HG02610 (cell line): ENCODE measurements at regions not wholly inside any gene's neighbourhood (a gene's known extent, or its start where the extent isn't known, plus 50 kb on each side); places are given as distances from the start of the nearest gene placed in this dataset.
"Not testable (repeated sequence)": the region's sequence is repeated elsewhere in the genome, so short reads cannot be mapped to it uniquely, and the experiment has no call there.

Experiments used
- ATAC-seq: cut with Tn5 transposase; IDR thresholded peaks from one replicate; pipeline ENCODE4 v1.9.1; 2021; ENCODE audit warnings: mild to moderate bottlenecking, moderate library complexity; ENCODE audit not compliant: unreplicated experiment

GRCh38 chr11:130550150-130550549 lies 101.7 kb downstream of the ADAMTS15 start:
- ATAC-seq: no peak

- no peak for ATAC-seq
These were observed 102.5 kb downstream of the ADAMTS15 start for GRCh38 chr11:130550984-130551383.

DNA sequence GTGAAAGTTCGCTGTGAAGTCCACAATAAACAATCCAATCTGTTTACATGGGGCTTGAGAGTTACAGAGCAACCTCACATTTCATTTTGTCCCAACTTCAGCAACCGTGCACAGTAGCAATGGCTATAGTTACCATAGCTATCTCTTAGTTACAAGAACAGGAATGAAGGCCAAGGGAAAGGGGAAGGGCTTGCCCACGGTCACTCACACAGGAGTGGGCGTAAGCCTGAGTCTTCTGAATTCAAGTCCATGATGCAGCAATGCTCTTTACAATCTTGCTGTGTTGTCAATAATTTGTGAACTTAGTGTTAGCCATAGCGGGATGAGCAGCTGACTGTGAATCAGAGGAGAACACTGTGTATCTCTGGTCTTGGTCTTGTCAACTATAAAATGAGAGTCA lies 102.9 kb downstream of the ADAMTS15 start:
- no peak for ATAC-seq

- ATAC-seq: no peak
These were observed 104.9 kb downstream of the ADAMTS15 start for GRCh38 chr11:130553306-130553705.

GRCh38 chr11:130554241-130555055 lies 106.0 kb downstream of the ADAMTS15 start:
- ATAC-seq: no peak

DNA sequence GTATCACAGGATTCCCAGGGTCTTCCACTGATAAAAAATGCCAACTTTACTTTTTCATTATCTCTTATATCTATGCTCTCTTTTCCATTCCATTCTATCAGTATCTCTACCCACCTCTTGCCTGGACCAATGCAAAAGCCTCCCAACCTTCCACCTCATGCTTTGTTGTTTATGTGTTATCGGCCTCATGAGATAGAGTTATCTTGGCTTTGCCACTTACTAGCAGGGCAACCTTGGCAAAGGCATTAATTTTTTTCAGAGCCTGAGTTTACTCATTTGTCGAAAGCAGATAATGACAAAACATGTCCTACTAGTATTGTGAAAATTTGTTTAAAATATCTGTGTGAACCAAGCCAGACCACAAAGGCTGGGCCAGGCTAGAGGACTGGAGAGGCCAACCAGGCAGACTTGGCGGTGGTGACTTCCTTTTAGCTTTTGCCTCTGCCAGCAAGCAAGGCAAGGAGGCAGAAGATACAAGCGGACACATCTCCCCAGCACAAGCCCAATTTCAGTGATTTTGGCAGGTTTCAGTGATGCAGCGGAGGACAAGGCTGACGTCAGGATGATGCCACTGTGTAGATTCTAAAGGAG lies 106.9 kb downstream of the ADAMTS15 start:
- no peak for ATAC-seq

DNA sequence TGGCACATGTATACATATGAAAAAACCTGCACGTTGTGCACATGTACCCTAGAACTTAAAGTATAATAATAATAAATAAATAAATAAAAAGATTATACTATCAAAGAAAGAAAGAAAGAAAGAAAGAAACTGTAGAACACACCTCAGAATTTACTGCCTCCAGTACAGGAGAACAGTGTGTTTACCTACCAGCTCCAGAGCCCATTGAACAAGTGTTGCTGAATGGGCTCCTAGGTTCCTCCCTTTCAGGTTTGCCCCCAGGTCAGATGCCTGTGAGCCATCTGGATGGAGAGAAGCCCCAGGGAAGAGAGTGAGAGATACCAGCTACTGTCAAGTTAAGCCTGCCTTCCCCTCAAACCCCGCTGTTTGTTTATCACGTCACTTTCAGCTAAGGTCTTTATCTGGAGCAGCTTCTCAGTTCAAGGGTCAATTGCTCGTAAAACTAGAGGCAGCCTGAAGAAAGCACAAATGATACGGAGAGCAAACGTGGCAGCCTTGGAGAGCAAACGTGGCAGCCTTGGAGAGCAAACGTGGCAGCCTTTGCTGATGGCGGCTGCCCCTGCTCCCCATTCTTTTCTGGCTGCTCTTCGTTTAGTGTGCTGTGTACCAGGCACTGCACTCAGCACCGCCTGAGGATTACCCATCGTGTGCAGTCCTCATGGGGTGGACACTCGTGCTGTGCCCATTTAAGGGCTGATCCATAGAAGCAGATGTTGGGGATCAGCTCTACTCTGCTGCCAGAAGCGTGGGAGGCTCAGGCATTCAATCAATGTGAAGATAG lies 111.7 kb downstream of the ADAMTS15 start:
- no peak for ATAC-seq

GRCh38 chr11:130560781-130561109 lies 112.3 kb downstream of the ADAMTS15 start:
- no peak for ATAC-seq

DNA sequence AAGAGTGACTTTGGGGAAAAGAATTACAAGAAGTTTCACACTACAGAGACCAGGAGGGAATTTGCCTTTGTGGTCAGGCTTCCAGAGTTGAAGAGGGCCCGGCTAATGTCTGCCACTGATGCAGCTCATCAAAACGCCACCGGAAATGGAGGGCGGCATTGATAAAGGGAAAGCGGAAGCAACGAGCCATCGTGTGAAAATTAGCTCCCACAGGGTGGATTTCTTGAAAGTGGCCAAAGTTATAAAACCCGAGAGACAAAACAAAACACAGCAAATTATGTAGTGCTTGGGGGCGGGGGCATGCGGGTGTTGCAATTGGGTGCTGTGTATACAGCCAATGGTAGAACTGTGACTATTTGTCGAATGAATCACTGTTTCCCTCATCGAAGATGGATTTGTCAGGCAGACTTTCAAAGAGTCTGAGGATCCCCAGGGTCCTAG lies 113.0 kb downstream of the ADAMTS15 start:
- no peak for ATAC-seq

DNA sequence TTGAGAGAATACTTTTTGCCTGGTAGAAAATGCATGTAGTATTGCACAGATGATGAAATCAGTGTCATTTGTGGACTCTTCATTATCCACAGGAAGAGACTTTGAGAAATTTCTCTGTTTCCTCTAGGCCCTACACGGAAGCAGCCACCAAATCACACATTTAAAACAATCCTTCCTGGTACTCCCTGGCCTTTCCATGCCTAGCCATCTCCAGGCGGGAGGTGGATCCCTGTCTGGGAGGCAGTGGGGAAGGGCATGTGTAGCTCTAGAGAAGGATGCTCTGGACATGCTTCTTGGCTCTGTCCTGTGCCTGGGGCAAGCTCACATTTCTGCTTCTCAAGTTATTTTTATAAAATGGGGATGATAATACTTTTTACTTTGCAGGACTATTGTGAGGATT lies 114.1 kb downstream of the ADAMTS15 start:
- no peak for ATAC-seq

DNA sequence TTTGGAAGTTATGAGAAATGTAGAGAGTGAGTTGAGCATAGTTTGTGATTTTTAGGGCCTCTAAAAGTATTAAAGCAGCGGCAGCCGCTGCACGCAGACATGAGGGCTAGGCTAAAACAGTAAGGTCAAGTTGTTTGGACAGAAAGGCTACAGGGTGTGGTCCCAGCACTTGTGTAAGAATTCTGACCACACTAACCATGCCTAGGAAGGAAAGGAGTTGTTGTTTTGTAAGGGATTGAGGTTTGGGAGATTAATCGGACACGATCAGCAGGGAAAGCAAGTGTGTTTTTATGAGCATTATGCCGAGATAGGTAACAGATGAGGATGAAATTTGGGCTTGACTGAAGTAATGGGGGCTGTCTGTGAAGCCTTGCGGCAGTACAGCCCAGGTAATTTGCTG lies 117.9 kb downstream of the ADAMTS15 start:
- ATAC-seq: not testable (repeated sequence)

GRCh38 chr11:130571519-130571918 lies 123.1 kb downstream of the ADAMTS15 start:
- no peak for ATAC-seq

DNA sequence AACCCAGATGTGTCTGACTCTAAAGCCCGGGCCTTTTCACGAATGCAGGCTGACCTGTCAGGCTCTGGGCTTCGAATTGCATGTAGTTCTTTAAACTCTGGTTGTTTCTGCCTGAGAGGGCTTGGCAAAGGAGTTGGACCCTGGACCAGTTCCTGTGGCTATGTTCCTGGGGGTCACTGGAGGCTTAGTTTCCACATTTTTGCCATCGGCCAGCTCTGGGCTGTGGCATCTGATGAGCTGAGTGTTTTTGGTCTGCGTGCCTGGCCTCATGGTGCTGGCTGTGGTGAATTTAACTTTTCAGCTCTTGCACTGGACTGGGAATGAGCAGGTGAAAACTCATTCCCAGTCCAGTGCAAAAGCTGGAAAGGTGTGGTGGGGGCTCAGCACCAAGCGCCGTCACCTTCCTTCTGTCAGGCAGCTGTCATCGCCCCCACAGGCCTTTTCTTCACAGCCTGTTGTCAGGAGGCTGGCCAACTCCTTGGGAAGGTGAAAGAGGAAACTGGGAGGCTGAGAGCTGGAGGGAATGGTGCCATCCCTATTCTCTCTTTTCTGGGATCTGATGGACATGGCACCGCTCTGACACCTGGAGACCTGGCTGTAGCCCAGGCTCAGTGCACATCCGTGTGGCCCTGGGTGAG lies 123.6 kb downstream of the ADAMTS15 start:
- no peak for ATAC-seq

DNA sequence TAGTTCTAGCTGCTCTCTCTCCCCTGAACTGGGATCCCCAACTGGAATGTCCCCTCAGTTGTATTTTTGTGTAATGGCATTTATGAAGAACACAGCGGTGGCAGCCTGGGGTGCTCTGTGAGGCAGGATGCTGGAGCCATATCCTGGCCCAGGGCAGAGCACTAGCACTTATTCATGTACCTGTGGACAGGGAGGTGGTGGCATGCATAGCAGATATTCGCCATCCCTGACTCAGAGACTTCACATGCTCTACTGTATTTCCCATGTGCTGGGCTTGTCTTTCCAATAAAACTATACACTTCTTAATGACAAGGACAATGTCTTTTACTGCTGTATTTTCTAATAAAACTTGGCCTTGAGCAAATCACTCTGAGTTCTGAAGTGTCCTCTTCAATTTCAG lies 125.3 kb downstream of the ADAMTS15 start:
- ATAC-seq: no peak

GRCh38 chr11:130574740-130575139 lies 126.3 kb downstream of the ADAMTS15 start:
- ATAC-seq: no peak

GRCh38 chr11:130576146-130576545 lies 127.7 kb downstream of the ADAMTS15 start:
- ATAC-seq: no peak

DNA sequence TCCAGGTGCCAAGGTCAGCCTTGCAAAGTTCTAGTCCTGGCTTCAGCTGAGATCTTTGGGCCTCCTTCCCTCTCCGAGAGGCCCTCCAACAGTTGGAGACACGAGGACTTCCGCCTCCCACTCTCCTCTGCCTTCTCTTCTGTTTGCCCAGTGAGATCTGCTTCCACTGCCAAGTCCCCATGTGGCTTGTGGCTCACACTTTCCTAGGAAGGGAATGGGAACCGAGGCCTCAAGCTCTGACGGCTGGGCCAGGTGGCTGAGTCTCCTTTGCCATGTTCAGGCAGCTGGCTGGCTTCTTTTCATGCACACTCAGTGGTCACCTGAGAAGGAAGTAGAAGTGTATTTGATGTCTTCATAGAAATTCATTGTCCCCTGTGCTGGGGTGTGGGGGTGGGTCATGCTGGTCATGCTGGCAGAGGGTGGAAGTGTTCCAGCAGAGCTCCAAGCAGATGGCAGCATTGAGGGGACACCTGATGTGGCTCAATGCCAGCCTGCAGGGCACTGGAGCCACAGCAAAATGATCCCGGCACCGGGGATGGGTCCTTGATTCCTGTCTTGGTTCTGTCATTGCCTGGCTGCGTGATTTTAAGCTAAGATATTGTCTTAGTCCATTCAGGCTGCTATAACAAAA lies 130.4 kb downstream of the ADAMTS15 start:
- no peak for ATAC-seq

- no peak for ATAC-seq
These were observed 131.9 kb downstream of the ADAMTS15 start for GRCh38 chr11:130580372-130580771.

DNA sequence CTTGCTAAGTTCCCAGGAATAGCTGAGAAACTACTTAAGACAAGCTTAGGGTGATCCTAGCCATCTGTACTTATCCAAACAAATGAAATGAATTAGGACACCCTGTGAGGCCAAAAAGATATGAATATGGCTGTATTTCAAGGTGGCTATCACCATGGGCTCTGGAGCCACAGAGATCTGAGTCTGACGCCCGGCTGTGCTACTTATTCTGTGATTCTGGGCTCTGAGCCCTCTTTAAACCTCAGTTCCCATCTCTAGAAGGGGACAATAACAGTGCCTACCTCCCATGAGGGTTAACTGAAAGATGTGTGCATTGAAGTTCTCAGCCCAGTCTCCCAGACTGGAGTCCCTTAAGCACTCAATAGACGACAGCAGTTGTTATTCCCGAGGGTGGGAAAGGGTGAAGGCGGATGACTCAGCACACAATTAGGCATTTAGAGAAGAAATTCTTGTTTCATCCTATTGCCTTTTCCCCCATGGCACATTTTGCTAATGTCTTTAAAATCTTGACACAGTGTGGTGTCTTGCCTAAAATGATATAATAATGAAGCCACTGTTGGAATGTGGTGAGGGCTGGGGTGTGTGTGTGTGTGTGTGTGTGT lies 132.5 kb downstream of the ADAMTS15 start:
- ATAC-seq: no peak

DNA sequence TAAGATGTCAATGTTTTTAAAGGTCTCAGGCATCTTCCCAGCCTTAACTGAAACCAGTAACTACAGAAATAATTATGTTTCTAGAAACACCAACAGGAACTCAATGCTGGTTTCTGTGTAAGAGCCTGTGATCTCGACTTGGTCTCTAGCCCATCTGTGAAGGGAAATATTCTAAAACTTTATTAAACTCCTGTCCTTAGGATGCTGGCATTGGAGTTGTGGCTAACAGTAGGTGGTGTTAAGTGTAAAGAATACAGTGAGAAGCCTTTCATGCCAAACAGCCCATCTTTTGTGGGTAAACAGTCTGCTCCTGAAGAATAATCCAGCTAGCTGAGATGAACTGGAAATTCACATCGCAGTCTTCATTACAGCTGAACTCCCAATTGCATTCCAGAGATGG lies 133.2 kb downstream of the ADAMTS15 start:
- ATAC-seq: no peak

GRCh38 chr11:130582176-130582575 lies 133.7 kb downstream of the ADAMTS15 start:
- no peak for ATAC-seq
